DMS153 treated with DMSO at 0.1 percent for 48 hours (cell line): ENCODE measurements at regions not wholly inside any gene's neighbourhood (a gene's known extent, or its start where the extent isn't known, plus 50 kb on each side); places are given as distances from the start of the nearest gene placed in this dataset.

Experiments
- DNase-seq: peaks from one replicate; lab custom pipeline; 2025; ENCODE audit not compliant: unreplicated experiment; lab: John Stamatoyannopoulos, UW

DNA sequence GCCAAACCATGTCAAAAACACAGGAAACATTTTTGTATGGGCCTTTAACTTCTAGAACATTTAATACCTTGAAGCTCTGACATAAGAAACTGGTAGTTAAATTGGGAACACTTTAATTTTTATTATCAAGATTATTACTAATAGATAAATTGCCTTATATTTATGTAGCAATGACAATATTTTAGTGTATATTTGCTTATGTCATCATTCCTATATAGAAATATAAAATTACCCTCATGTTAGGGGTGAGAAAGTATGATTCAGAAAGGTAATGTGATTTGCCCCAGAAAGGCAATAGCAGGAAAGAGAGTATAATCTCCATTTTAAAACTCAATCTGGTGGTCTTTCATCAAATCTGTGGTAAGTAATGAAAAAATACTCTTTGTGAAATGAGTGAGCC lies 147.4 kb downstream of the IL15 start:
- DNase-seq, result no peak

GRCh38 chr4:141786946-141787345 lies 150.6 kb downstream of the IL15 start:
- DNase-seq, result no peak

- no peak for DNase-seq
Measured at GRCh38 chr4:141788169-141788915, 152.0 kb downstream of the IL15 start.

DNA sequence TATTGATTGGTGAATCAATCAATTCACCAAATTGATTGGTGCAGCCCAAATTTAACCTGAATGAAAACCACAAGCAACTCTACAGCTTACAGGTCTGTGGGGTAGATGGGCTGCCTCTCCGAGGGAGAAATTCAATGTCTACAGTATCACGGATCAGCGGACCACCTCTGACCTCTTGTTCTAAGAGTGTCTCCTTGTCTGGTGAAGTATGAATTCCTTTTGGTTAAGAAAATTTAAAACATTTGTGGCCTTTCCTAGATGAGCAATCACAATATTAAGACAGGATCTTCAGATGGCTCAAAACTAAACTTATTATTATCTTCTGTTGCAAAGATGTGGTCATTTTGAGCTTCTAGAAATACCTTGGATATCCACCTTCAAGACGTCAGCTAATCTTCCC lies 153.3 kb downstream of the IL15 start:
- no peak for DNase-seq

- DNase-seq, result no peak
Measured at GRCh38 chr4:141792164-141792563, 155.8 kb downstream of the IL15 start.

GRCh38 chr4:141797966-141798365 lies 161.6 kb downstream of the IL15 start:
- no peak for DNase-seq

DNA sequence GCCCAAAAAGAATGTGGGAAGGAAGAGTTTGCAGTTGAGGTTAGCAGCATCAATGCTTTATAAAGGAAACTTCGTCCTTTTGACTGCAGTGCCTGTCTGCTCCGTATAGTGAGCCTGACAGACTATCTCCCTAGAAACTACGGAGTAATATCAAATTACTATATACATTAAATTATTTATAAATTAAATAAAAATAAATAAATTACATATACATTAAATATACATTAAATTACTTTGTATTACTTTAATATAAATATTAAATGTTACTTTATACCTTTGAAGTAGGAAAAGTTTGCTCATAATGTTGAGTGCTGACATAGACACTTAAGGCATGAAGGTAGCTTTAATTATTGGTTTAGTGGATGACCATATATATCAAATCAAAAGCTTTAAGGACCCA lies 165.2 kb downstream of the IL15 start:
- DNase-seq, result no peak

DNA sequence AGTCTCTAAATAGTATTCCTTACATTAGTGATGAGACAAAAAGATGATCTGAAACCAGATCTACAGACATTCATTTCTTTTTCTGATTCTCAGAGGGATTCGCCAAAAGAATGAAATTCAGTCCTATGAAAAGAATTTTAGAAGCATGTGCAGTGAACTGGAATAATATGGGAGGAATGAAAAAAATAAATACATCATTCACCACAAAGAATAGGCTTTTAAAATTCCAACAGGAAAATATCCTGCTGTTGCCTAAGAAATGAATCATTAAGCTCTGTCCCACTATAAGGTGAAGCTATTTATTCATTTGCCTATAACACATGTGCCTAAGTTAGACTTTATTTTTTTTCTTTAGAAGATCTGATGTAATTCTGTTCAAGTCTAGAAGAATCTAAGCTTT lies 165.9 kb downstream of the IL15 start:
- no peak for DNase-seq

- DNase-seq, result no peak
Measured at GRCh38 chr4:141804836-141805235, 168.5 kb downstream of the IL15 start.

DNA sequence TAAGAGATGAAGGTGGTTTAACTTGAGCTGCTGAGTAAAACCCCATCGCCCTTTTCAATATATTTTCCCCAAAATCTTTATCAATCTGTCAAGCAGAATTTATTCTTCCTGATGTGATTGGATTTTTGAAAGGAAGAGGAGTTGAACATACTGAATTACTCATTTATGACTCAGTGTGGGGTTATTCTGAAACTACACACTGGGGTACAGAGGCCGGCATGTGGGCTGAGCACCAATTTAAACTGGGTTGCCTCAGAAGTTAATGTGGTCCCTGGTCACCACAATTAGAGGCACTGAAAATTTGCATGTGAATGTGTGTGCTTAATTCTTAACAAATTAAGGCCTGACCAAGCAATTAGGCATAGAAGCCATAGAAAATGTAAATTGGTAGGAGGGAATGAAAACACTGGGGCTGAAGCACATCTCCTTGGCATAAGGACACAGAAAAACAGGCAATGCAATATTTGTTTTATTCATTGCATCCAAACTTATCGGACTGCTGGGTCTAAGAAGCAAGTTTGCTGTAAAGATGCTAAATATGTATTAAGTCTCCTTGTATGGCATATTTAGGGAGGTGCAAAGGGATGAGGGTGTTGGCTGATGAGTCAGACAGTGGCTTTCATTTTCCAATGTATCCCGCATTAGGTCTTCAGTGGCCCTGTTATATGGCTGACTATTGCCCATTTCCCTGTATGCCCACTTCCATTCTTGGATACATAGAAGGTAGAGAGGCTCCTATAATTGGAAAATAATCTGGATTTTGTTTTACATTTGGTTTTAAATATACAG lies 170.9 kb downstream of the IL15 start:
- DNase-seq, result no peak

- no peak for DNase-seq
Measured at GRCh38 chr4:141810038-141810711, 173.8 kb downstream of the IL15 start.

GRCh38 chr4:141810712-141811375 lies 174.5 kb downstream of the IL15 start:
- DNase-seq, result no peak

- no peak for DNase-seq
Measured at GRCh38 chr4:141812158-141812557, 175.8 kb downstream of the IL15 start.

DNA sequence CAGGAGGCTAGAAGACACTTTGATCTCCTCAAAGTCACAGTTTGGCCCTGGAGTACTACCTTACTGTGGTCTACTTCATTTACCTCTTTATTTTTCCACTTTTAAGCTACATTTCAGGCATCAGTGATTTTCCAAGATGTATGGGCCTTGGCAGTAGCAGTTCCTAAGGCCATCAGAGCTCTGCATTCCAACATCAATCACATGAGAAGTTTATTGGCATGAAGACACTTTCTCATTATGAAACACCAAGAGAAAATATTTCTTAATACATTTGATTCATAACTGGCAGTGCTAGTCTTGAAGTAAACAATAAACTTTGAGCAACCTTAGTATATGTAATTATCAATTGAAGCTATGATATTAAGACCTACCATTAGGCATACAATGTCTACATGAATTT lies 178.1 kb downstream of the IL15 start:
- DNase-seq, result no peak

DNA sequence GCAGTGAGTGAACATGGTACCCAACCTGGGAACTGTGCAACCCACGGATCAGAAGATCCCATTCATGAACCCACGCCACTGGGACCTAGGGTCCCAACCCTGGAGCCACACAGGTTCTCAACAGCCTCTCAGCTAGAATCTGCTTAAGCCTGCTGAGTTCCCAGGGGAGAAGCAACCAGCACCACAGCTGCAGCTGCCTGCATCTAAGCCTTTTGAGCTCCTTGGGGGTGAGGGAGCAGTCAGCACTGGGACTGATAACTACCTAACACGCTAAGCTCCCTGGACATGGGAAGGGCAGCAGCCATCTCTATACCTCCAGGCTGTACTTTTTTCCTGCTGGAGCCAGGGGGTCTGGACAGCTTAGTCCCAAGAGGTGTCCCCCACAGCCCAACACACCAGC lies 179.3 kb downstream of the IL15 start:
- DNase-seq, result no peak

GRCh38 chr4:141826260-141826659 lies 189.9 kb downstream of the IL15 start:
- no peak for DNase-seq

DNA sequence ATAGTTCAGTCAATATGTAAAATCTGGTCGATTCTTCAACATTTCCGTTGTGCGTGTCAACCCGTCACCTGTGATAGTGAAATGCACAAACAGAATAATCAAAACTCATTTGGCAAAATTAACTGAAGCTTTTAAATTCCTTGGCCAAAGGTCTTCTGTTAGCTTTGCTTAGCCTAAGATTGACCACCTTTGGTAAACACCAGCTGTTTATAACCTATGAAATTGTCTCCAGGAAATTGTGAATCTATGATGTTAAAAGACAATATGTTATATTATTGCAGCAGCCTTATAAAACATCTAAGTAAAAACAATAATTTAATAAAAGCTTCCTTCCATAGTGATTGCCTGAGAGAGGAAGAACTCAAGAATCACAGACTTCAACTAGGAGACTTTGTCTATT lies 196.8 kb downstream of the IL15 start:
- no peak for DNase-seq

- no peak for DNase-seq
Measured at GRCh38 chr4:141840299-141840986, 204.1 kb downstream of the IL15 start.

DNA sequence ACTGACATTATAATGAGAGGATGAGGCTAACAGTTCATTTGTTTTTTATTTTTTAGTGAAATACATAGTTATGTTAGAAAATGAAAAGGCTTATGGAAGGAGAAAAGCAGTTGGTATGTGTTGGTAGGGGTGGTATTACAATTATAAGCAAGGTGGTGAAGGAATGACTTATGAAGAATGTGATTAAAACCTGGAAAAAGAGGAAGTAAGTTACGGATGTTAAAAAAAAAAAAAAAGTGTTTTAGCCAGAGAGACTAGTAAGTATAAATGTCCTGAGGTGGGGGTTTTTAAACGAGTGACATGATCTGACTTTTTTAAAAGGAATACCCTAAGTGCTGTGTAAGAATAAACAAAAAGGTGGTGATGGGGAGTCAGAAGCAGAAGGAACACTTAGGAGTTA lies 206.8 kb downstream of the IL15 start:
- DNase-seq, result no peak

GRCh38 chr4:141845901-141846300 lies 209.5 kb downstream of the IL15 start:
- no peak for DNase-seq

- DNase-seq, result no peak
Measured at GRCh38 chr4:141849367-141849766, 213.0 kb downstream of the IL15 start.
